HG03064 (cell line): ENCODE measurements at regions not wholly inside any gene's neighbourhood (a gene's known extent, or its start where the extent isn't known, plus 50 kb on each side); places are given as distances from the start of the nearest gene placed in this dataset.

ENCODE experiments used
- ATAC-seq: cut with Tn5 transposase; IDR thresholded peaks from one replicate; pipeline ENCODE4 v1.9.1; 2021; ENCODE audit warnings: low read depth; ENCODE audit not compliant: unreplicated experiment

DNA sequence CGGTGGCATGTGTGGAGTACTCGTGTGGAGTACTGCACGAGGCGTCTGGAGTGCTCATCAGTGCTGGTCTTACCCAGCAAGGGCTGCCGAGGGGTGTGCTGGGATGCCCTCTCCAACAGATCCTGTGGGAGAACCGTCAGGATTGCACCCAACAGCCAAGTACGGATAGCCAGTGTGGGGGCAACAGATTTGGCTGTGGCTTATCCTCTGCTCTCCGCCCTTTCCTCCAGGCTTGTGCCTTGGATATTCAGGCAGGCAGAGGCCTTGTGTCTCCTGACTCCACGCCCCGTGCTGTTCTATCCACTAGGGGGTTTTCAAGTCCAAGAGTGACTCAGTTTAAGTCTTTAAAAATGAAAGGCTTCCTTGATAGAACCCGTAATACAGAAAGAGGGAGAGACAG lies 321.0 kb upstream of the HS6ST1 start:
- no peak for ATAC-seq

DNA sequence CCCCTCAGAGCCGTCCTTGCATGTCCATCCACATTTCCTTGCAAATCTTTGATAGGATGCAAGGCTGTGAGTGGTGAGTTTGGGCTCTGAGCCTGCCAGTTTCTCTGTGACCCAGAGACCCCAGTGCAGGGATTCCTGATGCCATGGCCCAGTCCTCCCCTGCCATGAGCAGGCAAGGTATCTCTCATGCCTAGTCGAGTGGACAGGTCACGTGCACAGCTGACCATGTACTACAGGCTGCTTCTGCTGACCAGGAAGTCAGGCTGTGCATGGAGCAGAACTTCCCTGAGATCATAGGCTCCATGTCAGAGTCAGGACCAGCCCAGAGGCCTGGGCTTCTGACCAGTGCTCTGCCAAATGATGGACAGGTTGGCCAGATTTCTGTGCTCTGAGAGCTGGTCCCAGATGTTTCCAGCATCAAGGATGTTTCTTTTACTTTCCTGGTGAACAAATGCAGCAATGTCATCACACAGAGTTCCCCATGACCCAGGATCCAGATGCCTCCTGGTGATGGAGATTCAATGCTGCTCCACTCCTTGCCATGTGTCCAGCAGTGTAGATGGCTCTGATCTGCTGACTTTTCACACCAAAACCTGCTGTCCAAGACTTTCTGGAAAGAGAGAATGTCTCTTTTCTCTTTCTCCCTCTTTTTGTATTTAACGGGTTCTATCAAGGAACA lies 321.6 kb upstream of the HS6ST1 start:
- ATAC-seq: no peak

DNA sequence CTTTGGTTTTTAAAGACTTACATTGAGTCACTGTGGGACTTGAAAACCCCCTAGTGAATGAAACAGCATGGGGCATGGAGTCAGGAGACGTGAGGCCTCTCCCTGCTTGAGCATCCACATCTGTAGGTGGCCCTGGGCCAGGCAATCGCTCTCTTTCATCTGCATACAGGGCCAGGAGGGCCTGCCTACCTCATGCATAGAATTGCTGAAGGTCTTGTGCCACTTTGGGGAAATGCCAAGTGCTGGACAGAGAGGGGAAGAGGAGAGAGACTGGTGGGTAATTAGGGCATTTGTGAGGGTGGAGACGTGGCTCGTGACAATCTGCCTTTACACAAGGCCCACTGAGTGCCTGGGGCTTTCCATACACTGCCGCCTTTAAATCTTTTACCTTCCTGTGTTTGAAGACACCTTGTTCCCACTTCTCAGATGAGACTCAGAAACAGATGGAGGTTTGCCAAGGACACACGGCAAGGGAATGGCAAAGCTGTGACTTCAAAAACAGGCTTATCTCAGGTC lies 322.2 kb upstream of the HS6ST1 start:
- ATAC-seq: no peak

DNA sequence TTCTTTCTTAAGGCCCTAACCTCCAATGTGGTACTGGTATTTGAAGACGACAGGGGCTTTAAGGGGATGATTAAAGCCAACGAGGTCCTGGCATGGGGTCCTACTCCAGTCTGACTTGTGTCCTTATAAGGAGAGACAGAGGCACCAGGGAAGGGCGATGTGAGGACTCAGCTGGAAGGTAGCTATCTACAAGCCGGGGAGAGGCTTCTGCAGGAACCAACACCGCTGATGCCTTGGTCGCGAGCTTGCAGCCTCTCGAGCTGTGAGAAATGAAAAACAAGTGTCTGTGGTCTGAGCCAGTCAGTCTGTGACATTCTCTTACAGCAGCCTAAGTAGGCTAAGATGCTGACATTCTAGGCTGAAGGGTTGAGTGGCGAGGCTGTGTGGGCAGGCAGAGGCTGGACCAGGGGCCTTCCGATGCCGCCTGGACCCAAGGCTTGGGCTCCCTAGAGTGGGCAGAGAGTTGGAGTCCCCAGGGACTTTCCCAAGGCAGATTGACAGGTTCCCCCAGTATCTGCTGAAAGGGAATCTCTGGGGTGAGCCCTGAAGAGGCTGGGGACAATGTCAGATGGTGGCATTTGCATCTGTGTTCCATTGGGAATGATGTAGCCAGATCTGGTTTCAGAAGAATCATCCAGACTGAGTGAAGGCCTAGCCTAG lies 322.9 kb upstream of the HS6ST1 start:
- ATAC-seq: no peak

DNA sequence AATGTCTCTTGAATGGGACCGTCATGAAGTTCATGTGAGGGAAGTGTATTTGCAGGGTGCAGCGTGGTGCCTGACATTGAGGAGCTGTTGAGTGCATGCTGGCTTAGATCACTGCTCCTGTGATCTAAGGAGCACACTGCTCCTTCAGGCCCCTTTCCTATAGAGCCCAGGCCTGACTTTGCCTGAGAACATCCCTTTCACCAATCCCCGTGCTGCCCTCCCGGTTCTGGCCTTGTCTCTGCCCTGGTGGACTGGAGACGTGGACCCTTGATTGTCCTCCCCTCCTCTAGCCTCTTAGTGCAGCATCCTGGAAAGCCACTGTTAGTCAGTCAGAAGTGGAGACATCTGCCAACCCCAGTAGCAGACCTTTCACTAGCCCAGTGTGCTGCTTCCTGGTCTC lies 323.6 kb upstream of the HS6ST1 start:
- ATAC-seq: no peak

DNA sequence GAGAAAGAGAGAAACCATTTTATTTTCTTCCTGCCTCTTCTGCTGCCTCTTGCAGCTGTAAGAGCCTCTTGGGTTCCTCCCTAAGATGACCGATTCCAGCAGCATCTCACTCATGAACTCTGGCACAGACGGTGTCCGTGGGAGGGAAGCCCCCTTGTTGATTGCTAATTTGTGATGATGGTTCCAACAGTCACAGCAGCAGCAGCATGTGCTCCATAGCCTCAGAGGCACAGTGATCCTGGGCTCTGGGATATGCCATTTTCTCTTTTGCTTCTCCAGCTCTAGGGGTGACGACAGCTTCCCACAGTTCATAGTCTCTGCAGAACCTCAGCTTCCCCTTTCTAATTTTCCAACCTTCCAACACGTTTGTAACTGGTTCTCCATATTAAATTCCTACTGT lies 324.2 kb upstream of the HS6ST1 start:
- no peak for ATAC-seq

DNA sequence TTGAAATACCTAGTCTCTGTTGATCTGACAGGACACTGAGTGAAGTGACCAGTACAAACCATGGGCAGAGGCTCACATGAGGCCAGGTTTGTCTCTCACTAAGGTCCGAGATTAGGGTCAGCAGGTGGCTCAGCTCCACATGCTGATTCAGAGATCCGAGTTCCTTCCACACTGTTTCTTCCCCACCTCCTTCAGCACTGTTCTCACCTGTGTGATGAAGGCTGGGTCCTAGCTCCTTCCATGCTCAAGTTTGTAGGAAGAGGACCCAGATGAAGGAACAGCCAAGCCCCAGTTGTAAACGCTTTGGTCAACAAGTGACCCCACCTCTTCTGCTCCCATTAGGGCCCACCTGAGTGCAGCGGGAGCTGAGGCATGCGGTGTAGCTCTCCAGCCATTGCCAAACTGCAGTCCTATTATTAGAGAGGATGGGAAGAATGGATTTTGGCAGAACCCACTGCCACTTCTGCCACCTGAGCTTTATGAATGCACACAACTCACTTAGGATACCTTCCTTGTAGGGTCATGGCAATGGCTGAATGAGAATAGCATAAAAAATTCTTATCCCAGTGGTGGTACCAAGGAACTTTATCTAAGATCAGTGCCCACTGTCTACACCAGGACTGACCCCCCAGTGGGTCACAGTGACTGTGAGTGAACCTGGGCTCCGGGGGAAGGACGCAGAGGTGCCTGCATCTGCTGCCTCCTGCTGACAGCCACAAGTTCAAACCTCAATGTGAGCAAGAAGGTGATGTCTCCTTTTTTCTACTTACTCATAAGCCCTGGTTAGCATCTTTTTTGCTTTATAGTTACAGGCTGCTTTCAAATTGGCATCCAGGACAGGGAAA lies 324.8 kb upstream of the HS6ST1 start:
- ATAC-seq: no peak

DNA sequence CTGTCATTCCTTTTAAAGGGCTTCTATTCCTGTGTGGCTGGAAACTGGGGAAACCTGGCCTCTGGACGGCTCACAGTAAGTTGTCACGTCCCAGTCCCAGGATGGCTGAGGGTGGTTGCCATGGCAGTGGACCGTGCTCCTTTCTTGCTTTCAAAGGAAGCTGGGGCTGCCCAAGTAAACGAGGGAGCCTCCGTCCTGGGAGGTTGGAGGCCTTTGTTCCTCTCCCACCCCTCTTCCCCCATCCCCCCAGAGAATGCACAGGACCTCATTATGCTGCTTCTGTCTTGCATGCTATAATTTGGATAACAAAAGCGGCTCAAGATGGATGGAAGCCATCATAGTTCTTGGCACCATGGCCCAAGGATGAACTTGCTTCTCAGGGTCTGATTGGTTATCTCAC lies 325.5 kb upstream of the HS6ST1 start:
- ATAC-seq: no peak

DNA sequence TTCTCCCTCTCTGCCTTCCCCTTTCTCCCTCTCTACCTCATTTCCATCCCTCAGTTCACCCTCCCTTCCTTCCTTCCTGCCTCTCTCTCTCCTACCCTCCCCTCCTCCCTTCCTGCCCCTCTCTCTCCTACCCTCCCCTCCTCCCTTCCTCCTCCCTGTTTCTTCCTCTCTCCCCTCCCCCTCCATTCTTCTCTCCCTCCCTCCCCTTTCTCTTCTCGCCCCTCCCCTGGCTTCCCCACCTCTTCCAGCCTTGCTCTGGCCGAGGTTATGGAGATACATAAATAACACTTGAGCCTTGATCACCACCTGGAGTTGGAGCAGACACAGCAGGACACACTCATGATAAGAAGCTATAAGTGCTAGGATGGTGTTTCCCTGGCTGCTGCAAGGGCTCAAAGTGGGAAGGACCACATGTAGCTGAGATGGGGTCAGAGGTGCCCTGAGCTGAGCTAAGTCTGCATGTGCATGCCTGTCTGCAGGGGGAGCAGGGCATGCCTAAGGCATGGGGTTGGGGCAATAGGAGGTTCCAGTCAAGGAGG lies 326.1 kb upstream of the HS6ST1 start:
- no peak for ATAC-seq

DNA sequence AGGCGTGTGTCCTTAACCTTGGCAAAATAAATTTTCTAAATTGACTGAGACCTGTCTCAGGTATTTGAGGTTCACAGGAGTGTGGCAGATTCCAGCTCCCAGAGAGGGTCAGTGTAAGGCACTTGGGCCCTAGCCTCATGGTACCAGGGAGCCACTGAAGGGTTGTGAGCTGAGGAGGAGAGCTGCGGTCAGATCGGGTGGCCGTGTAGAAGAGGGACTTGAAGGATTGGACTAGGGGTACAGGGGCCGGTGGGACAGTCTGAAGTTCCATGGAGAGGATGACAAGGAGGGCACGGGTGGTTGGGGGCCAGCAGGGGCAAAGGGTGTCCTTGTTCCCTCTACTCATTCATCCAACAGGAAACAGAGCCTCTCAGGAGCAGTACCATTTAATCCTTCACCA lies 327.0 kb upstream of the HS6ST1 start:
- ATAC-seq: no peak

DNA sequence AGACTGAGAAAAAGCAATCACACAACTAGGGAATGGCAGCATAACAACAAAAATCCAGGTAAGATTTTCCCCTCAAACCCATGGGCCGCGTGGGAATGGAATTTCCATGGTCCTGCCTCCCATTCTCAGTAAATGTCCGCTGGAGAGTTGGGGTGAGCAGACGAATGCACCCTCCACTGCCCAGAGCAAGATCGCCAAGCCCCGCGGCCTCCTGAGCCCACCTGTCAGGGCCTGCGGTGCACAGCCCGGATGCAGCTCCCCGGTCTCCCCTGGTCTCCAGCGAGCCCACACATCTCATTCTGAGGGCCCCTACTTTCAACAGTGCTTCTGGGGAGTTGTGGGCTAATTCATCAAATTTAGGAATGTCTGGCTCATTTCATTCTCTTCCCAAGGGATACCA lies 327.4 kb upstream of the HS6ST1 start:
- ATAC-seq: no peak

DNA sequence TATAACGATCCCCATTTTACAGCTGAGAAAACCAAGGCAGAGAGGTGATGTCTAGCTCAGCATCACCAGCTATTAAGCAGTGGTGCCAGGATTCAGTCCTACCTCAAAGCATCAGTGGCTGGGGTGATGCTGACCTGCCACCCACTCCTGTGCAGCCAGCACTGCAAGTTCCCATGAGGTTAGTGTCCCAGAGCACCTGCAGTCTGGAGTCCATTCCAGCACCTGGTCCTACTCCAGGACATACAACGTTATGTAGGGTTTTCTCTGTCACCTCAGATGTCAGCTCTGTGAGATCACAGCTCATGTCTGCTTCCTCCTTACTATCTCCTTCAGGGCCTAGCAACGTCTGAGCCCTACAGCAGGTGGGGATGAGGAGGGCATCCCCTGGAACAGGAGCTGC lies 328.0 kb upstream of the HS6ST1 start:
- no peak for ATAC-seq

DNA sequence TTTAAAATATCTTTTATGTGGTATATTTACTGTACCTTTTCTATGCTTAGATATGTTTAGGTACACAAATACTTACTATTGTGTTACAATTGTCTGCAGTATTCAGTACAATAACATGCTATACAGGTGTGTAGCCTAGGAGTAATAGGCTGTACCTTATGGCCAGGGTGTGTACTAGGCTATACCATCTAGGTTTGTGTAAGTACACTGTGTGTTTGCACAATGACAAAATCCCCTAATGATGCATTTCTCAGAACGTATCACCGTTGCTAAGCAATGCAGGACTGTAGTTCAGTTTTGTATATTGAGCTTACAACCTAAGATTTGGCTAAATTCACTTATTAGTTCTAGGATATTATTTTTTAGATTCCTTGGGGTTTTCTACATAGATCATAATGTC lies 332.3 kb upstream of the HS6ST1 start:
- ATAC-seq: no peak

DNA sequence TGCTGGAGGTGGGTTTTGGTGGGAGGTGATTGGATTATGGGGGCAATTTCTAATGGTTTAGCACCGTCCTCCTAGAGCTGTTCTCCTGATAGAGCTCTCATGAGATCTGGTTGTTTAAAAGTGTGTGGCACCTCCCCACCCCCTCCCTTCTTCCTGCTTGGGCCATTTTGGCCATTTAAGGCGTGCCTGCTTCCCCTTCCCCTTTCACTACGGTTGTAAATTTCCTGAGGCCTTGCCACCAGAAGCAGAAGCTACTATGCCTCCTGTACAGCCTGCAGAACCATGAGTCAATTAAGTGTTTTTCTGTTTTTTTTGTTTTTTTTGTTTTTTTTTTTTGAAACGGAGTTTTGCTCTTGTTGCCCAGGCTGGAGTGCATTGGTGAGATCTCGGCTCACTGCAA lies 335.7 kb upstream of the HS6ST1 start:
- no peak for ATAC-seq

DNA sequence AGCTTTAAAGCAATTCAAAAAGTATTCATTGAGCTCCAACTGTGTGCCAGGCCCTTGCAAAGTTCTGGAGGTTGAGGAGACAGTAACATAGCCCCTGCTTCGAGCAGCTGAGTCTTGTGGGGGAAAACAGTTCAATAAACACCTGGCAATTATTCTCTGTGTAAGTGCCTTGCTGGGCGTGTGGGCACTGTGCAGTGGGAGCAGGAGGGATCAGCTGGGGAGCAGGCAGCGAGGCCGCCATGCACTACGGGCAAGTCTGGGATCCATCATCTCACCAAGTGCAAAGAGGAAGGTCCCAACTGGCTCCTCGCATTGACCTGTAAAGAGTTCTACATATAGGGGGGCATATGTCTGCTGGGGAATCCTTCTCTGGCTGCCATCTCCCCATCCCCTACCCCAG lies 342.2 kb upstream of the HS6ST1 start:
- ATAC-seq: no peak

DNA sequence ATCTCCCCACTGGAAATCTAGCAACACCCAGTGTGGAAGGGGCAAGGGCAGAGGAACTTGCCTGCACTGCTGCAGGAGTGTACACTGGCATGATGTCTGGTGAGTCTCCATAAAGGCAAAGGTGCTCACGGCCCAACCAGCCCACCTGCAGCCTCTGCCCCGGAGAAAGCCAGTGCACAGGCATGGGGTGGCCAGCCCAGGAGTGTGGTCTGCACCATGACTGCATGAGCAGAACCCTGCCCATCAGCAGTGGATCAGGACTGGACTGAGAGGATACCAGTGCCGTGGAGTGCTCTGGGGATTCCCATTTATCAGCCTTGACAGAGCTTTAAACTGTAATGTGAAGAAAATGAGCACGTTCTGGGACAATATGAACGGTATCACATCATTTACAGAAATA lies 342.6 kb upstream of the HS6ST1 start:
- no peak for ATAC-seq

DNA sequence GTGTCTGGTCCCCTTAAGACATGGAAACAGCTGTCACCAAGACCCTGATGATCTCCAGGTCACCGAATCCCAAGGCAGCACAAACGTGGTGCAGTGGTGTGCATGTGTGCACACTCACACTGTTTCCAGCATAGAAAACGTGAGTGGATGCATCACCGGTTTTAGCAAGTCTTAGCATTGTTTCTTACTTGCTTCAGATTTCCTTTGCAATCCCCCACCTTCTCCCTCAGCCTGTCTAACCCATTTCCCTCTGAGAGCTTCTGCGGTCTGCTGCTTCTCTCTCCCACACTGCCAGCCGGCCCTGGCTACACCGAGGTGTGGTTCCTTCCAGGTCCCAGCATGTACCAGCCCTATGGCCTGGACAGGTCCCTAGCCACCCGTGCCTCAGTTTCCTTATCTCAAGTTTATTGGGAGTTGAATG lies 343.4 kb upstream of the HS6ST1 start:
- ATAC-seq: no peak

DNA sequence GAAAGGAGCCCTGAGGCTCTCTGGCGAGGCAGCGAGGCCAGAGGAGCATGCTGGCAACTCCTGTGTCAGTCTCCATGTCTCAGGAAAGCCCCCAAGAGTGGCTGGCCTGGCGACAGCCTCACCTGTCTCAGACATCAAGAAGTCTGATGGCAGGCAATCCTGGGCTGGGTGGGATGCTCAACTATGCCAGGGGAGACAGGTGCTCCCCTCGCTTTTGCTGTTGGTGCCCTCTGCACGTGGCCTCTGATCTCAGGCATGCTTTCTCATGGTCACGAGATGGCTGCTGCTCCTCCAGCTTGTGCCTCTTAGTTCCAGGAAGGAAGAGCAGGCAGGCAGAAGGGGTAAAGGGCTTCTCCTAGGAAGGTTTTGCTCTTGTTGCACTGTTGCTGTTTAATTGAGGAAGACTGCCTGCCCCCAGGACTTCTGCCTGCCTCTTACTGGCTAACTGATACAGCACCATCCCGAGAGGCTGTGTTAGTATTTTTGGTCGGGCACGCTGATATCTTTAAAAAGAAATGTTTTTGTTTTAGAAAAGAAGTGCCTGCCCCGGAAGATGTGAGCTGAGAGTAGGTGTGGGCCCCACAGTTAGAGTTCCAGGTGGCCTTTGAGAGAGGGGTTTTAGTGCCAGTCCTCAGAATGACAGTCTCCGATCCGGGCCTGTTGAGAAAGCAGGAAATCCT lies 344.8 kb upstream of the HS6ST1 start:
- no peak for ATAC-seq

DNA sequence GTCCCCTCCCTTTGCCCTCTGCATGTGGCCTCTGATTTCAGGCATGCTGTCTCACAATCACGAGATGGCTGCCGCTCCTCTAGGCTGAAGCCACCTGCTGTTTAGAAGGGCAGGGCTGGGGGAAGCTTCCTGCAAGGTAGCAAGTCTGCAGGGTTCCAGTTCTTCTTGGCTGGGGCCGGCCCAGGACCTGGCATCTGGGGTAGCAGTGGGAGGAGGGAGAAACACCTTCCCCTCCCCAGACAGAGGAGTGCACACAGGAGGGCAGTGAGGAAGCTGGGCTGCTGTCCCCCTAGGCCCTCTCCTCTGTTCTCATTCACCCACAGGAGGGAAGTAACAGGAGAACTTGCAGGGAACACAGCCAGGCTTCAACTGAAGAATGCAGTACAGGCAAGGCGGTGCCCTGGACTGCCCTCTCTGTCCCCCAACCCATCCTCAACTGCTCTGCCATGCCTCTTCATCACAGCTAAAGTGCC lies 345.9 kb upstream of the HS6ST1 start:
- no peak for ATAC-seq

DNA sequence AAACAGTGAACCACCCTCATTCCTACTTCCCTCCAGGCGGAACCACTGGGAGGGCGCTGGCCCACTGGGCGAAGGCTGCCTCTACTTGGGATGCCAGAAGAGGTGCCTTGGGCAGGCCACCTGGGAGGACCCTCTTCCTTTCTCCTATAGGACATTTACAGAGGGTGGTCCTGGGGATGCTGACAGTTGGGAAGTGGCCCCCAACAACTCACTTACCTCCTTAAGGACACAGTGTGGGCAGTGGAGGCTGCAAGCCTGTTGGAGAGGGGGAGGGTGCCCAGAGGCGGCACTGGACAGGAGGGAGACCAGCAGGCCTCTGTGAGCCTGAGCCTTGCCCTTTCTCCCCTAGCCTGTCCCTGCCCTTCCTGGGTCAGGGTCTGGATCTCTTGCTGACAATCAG lies 346.4 kb upstream of the HS6ST1 start:
- ATAC-seq: no peak

DNA sequence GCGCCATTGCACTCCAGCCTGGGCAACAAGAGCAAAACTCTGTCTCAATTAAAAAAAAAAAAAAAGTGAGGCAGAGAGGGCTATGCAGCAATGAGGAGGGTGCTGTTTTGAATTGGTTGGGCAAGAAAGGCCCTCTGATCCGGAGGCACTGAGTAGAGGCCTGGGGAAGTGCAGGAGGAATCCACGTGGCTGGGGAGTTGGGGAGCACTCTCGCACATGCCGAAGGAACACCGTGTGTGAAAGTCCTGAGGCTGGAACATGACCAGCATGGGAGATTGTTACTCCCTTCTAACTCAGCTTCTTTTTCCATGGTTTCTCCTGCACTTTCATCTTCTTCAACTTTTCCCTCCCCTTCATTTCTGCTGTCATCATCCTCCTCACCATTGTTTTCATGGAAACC lies 347.9 kb upstream of the HS6ST1 start:
- no peak for ATAC-seq
